ENCODE measurements at regions not wholly inside any gene's neighbourhood (a gene's known extent, or its start where the extent isn't known, plus 50 kb on each side); places are given as distances from the start of the nearest gene placed in this dataset.

GRCh38 chr1:232260861-232261260 is 369.1 kb downstream of the SIPA1L2 start:
- TF ChIP-seq REST (IDR thresholded peaks at IDR 0.05; ENCODE audit: low read depth) (no peak), RAD21 (IDR thresholded peaks at IDR 0.05; ENCODE audit: low read depth) (no peak), ZBTB7A (IDR thresholded peaks at IDR 0.05; ENCODE audit: low read depth) (no peak), CREB1 (IDR thresholded peaks at IDR 0.05; ENCODE audit: low read depth) (no peak), NFIC (IDR thresholded peaks at IDR 0.05) (no peak), EGR1 (IDR thresholded peaks at IDR 0.05) (no peak), CEBPB (IDR thresholded peaks at IDR 0.05) (no peak), EP300 (IDR thresholded peaks at IDR 0.05; ENCODE audit: borderline replicate concordance) (no peak), FOXM1 (IDR thresholded peaks at IDR 0.05; ENCODE audit: borderline replicate concordance, low read depth) (no peak), MAX (IDR thresholded peaks at IDR 0.05) (no peak), TEAD4 (IDR thresholded peaks at IDR 0.05) (no peak), YY1 (IDR thresholded peaks at IDR 0.05; ENCODE audit: low read depth) (no peak), TAF1 (IDR thresholded peaks at IDR 0.05; ENCODE audit: low read depth) (no peak), TCF12 (IDR thresholded peaks at IDR 0.05; ENCODE audit: low read depth) (no peak)
- TF ChIP-seq, protein P1, sequence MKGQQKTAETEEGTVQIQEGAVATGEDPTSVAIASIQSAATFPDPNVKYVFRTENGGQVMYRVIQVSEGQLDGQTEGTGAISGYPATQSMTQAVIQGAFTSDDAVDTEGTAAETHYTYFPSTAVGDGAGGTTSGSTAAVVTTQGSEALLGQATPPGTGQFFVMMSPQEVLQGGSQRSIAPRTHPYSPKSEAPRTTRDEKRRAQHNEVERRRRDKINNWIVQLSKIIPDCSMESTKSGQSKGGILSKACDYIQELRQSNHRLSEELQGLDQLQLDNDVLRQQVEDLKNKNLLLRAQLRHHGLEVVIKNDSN (IDR thresholded peaks at IDR 0.05) = no peak

GRCh38 chr1:232260045-232260444 is 369.9 kb downstream of the SIPA1L2 start:
- TF ChIP-seq MAX (IDR thresholded peaks at IDR 0.05) (no peak), EGR1 (IDR thresholded peaks at IDR 0.05) (no peak), TCF12 (IDR thresholded peaks at IDR 0.05; ENCODE audit: low read depth) (no peak), CREB1 (IDR thresholded peaks at IDR 0.05; ENCODE audit: low read depth) (no peak), CEBPB (IDR thresholded peaks at IDR 0.05) (no peak), YY1 (IDR thresholded peaks at IDR 0.05; ENCODE audit: low read depth) (no peak), TAF1 (IDR thresholded peaks at IDR 0.05; ENCODE audit: low read depth) (no peak)

DNA sequence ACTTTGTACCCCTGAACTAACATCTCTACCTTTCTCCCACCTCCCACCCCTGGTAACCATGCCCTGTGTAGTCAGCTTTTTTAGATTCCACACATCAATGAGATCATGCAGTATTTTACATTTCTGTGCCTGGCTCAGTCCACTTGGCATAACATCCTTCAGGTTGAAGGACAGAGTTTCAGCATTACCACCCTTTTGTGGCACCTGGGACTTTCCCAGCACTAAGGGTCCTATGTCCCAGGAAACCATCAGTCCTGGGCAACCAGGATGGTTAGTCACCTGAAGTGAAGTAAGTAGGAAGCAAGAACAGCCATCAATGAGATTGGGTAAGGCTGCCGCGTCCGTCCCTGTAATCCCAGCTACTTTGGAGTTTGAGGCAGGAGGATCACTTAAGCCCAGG is 370.6 kb downstream of the SIPA1L2 start:
- TF ChIP-seq EP300 (IDR thresholded peaks at IDR 0.05; ENCODE audit: borderline replicate concordance) = no peak
- no peak for TF ChIP-seq NFIC (IDR thresholded peaks at IDR 0.05)
- TF ChIP-seq TAF1 (IDR thresholded peaks at IDR 0.05; ENCODE audit: low read depth) = no peak
- no peak for TF ChIP-seq RAD21 (IDR thresholded peaks at IDR 0.05; ENCODE audit: low read depth)
- no peak for TF ChIP-seq TCF12 (IDR thresholded peaks at IDR 0.05; ENCODE audit: low read depth)
- no peak for TF ChIP-seq TEAD4 (IDR thresholded peaks at IDR 0.05)
- no peak for TF ChIP-seq FOXM1 (IDR thresholded peaks at IDR 0.05; ENCODE audit: borderline replicate concordance, low read depth)
- TF ChIP-seq EGR1 (IDR thresholded peaks at IDR 0.05) = no peak
- TF ChIP-seq, protein P1 (IDR thresholded peaks at IDR 0.05) = no peak
- TF ChIP-seq YY1 (IDR thresholded peaks at IDR 0.05; ENCODE audit: low read depth) = no peak
- no peak for TF ChIP-seq ZBTB7A (IDR thresholded peaks at IDR 0.05; ENCODE audit: low read depth)
- no peak for TF ChIP-seq CREB1 (IDR thresholded peaks at IDR 0.05; ENCODE audit: low read depth)

- TF ChIP-seq NFIC (IDR thresholded peaks at IDR 0.05) (no peak), CEBPB (IDR thresholded peaks at IDR 0.05) (no peak), YY1 (IDR thresholded peaks at IDR 0.05; ENCODE audit: low read depth) (no peak), EP300 (IDR thresholded peaks at IDR 0.05; ENCODE audit: borderline replicate concordance) (no peak), CREB1 (IDR thresholded peaks at IDR 0.05; ENCODE audit: low read depth) (no peak), TCF12 (IDR thresholded peaks at IDR 0.05; ENCODE audit: low read depth) (no peak)
- TF ChIP-seq, protein P1 (IDR thresholded peaks at IDR 0.05) = no peak
These were observed 377.3 kb downstream of the SIPA1L2 start for GRCh38 chr1:232252546-232253118.

DNA sequence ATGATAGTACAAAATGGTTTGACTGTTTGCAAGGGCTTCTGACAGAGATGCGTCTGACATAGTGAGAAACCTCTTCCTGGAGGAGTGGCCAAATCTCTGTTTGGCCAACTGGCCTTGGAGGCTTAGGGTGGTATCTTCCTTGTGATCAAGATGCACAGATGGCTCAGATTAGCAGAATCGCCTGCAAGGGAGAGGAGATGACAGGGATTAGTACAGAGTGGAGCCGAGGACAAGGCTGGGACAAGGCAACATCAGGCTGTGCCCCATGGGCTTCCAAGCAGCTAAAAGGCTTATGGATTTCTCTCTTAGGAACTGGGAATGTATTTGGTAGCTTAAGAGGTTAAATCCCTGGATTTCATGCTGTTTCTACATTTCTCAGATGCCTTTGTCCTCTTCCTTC is 379.1 kb downstream of the SIPA1L2 start:
- no peak for TF ChIP-seq TCF12 (IDR thresholded peaks at IDR 0.05; ENCODE audit: low read depth)

DNA sequence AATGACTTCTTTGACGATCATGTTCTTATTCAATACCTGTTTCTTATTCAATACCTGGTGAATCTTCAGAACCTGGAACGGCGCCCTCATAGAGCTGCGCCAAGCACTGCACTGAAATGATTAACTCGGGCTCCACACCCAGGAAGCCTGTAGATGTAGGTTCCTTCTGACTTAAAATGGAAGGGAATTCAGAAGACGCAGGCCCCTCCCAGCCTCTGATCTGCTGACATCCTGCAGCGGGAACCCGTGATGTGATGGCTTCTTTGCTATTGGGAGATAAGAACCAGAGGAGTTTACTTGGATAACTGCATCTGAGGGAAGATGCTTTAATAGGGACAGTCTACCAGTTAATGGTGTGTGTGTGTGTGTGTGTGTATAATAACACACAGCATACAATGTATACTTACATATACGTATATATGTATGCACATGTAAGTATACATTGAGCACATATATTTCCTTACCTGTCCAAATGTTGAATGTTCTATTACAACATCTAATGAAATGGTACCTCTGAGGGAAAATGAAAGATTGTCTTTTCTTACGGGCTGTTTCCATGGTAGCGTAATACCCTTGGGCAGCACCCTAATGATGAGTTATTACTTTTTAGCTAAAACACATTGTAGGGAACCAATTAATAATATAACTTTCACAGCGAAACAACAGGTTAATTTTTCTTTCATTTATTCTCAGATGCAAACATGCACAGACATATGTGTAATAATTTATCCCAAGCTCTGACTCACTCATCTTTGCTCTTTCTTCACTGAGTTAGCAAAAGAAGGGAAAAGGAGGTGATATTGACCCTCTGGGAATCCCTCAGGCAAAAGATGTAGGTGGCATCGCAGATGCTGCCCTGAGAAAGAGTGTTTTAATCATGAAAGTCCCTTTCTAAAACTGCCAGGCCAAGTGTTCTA is 379.8 kb downstream of the SIPA1L2 start:
- TF ChIP-seq TAF1 (IDR thresholded peaks at IDR 0.05; ENCODE audit: low read depth) (no peak), MAX (IDR thresholded peaks at IDR 0.05) (no peak), CREB1 (IDR thresholded peaks at IDR 0.05; ENCODE audit: low read depth) (no peak), TEAD4 (IDR thresholded peaks at IDR 0.05) (no peak), ZBTB7A (IDR thresholded peaks at IDR 0.05; ENCODE audit: low read depth) (no peak), REST (IDR thresholded peaks at IDR 0.05; ENCODE audit: low read depth) (no peak), YY1 (IDR thresholded peaks at IDR 0.05; ENCODE audit: low read depth) (no peak), NFIC (IDR thresholded peaks at IDR 0.05) (no peak)
